ENCODE measurements at regions not wholly inside any gene's neighbourhood (a gene's known extent, or its start where the extent isn't known, plus 50 kb on each side); places are given as distances from the start of the nearest gene placed in this dataset.

DNA sequence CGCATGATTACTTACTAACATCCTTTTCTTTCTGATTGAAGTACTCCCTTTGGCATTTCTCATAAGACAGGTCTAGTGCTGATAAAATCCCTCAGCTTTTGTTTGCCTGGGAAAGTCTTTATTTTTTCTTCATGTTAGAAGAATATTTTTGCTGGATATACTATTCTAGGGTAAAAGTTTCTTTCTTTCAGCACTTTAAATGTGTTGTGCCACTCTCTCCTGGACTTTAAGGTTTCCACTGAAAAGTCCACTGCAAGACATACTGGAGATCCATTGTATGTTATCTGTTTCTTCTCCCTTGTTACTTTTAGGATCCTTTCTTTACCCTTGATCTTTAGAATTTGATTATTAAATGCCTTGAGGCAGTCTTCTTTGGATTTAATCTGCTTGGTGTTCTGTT, 796.7 kb downstream of the UQCRFS1 start:
- Mint-ChIP-seq H3K9me3 (ENCODE audit: low read depth) (peaks cover 3% of the 10 kb centered on the region), H3K27me3 (no peaks in the 10 kb centered on the region), H3K36me3 (no peaks in the 10 kb centered on the region), H3K4me1 (no peaks in the 10 kb centered on the region), H3K4me3 (no peak overlapping the region), H3K27ac (no peak overlapping the region)
- CTCF ChIA-PET, result no interaction called here
- DNase-seq, result no peak
- no peak for ATAC-seq

DNA sequence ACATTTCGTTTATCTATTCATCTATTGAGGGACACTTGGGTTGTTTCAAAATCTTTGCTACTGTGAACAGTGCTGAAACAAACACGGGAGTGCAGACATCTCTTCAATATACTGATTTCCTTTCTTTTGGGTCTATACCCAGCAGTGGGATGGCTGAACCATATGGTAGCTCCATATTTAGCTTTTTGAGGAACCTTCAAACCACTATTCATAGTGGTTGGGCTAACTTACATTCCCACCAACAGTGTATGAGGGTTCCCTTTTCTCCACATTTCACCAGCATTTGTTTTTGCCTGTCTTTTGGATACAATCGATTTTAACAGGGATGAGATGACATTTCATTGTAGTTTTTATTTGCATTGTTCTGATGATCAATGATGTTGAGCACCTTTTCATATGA, 798.2 kb downstream of the UQCRFS1 start:
- ATAC-seq (no peak), DNase-seq (no peak)
- H3K27ac Mint-ChIP-seq, result no peak overlapping the region
- no peaks in the 10 kb centered on the region for H3K36me3 Mint-ChIP-seq
- H3K4me1 Mint-ChIP-seq, result no peaks in the 10 kb centered on the region
- H3K9me3 Mint-ChIP-seq (ENCODE audit: low read depth), result peaks cover 3% of the 10 kb centered on the region
- CTCF ChIA-PET, result no interaction called here
- no peaks in the 10 kb centered on the region for H3K27me3 Mint-ChIP-seq
- no peak overlapping the region for H3K4me3 Mint-ChIP-seq

- ATAC-seq (no peak), DNase-seq (no peak)
- peaks cover 5% of the 10 kb centered on the region for H3K9me3 Mint-ChIP-seq (ENCODE audit: low read depth)
- H3K36me3 Mint-ChIP-seq, result no peaks in the 10 kb centered on the region
- CTCF ChIA-PET, result no interaction called here
- H3K27ac Mint-ChIP-seq, result no peak overlapping the region
- H3K4me3 Mint-ChIP-seq, result no peak overlapping the region
- H3K27me3 Mint-ChIP-seq, result no peaks in the 10 kb centered on the region
- no peaks in the 10 kb centered on the region for H3K4me1 Mint-ChIP-seq
Measured at GRCh38 chr19:28409859-28410258, 803.1 kb downstream of the UQCRFS1 start.

GRCh38 chr19:28406966-28407365, 806.0 kb downstream of the UQCRFS1 start:
- ATAC-seq (no peak), DNase-seq (no peak)
- CTCF ChIA-PET, result no interaction called here
- Mint-ChIP-seq H3K27ac (no peak overlapping the region), H3K4me3 (no peak overlapping the region), H3K27me3 (no peaks in the 10 kb centered on the region), H3K9me3 (ENCODE audit: low read depth) (peaks cover 8% of the 10 kb centered on the region), H3K4me1 (no peaks in the 10 kb centered on the region), H3K36me3 (no peaks in the 10 kb centered on the region)

GRCh38 chr19:28405346-28405742, 807.6 kb downstream of the UQCRFS1 start:
- Mint-ChIP-seq H3K27ac (no peak overlapping the region), H3K9me3 (ENCODE audit: low read depth) (peaks cover 8% of the 10 kb centered on the region), H3K36me3 (no peaks in the 10 kb centered on the region), H3K27me3 (no peaks in the 10 kb centered on the region), H3K4me3 (no peak overlapping the region), H3K4me1 (no peaks in the 10 kb centered on the region)
- DNase-seq, result no peak
- ATAC-seq, result no peak
- CTCF ChIA-PET, result no interaction called here

GRCh38 chr19:28404472-28404871, 808.5 kb downstream of the UQCRFS1 start:
- CTCF ChIA-PET, result no interaction called here
- ATAC-seq, result no peak
- Mint-ChIP-seq H3K4me1 (no peaks in the 10 kb centered on the region), H3K4me3 (no peak overlapping the region), H3K36me3 (no peaks in the 10 kb centered on the region), H3K27me3 (no peaks in the 10 kb centered on the region), H3K9me3 (ENCODE audit: low read depth) (peaks cover 9% of the 10 kb centered on the region), H3K27ac (no peak overlapping the region)
- no peak for DNase-seq

DNA sequence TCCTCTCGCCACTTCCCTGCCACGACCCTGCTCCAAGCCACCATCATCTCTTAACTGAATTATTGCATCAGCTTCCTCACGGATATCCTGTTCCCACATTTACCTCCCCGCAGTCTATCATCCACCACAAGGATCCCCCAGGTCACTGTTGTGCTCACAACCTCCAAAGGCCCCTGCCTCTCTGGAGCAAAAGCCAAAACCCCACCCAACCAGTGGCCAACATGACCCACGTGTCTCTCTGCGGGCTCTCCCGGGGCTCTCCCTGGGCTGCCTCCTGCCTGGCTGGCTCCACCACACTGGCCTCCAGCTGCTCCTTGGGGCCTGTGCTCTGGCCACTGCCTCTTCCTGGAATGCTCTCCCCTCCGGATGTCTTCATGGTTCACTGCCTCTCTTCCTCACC, 809.3 kb downstream of the UQCRFS1 start:
- H3K27ac Mint-ChIP-seq, result no peak overlapping the region
- CTCF ChIA-PET, result no interaction called here
- peaks cover 14% of the 10 kb centered on the region for H3K9me3 Mint-ChIP-seq (ENCODE audit: low read depth)
- H3K27me3 Mint-ChIP-seq, result no peaks in the 10 kb centered on the region
- H3K4me1 Mint-ChIP-seq, result no peaks in the 10 kb centered on the region
- DNase-seq (no peak), ATAC-seq (no peak)
- no peaks in the 10 kb centered on the region for H3K36me3 Mint-ChIP-seq
- H3K4me3 Mint-ChIP-seq, result no peak overlapping the region

GRCh38 chr19:28402701-28403290, 810.2 kb downstream of the UQCRFS1 start:
- CTCF ChIA-PET, result no interaction called here
- H3K9me3 Mint-ChIP-seq (ENCODE audit: low read depth), result peaks cover 14% of the 10 kb centered on the region
- DNase-seq, result no peak
- no peak for ATAC-seq
- H3K4me3 Mint-ChIP-seq, result no peak overlapping the region
- no peaks in the 10 kb centered on the region for H3K36me3 Mint-ChIP-seq
- H3K27me3 Mint-ChIP-seq, result no peaks in the 10 kb centered on the region
- no peak overlapping the region for H3K27ac Mint-ChIP-seq
- H3K4me1 Mint-ChIP-seq, result no peaks in the 10 kb centered on the region

- DNase-seq (no peak), ATAC-seq (no peak)
- Mint-ChIP-seq H3K36me3 (no peaks in the 10 kb centered on the region), H3K4me1 (no peaks in the 10 kb centered on the region), H3K9me3 (ENCODE audit: low read depth) (peaks cover 14% of the 10 kb centered on the region), H3K27ac (no peak overlapping the region), H3K4me3 (no peak overlapping the region), H3K27me3 (no peaks in the 10 kb centered on the region)
- CTCF ChIA-PET, result no interaction called here
Measured at GRCh38 chr19:28401739-28402424, 811.1 kb downstream of the UQCRFS1 start.

- Mint-ChIP-seq H3K4me3 (no peak overlapping the region), H3K27me3 (no peaks in the 10 kb centered on the region), H3K36me3 (no peaks in the 10 kb centered on the region), H3K4me1 (no peaks in the 10 kb centered on the region), H3K27ac (no peak overlapping the region), H3K9me3 (ENCODE audit: low read depth) (peaks cover 14% of the 10 kb centered on the region)
- no peak for DNase-seq
- CTCF ChIA-PET, result interaction anchor here (1.1 kb wide), 1 partner anchor 9 kb away, joined by 3 read pairs; no protein-coding TSS in a partner anchor
- no peak for ATAC-seq
Measured at GRCh38 chr19:28400953-28401671, 811.8 kb downstream of the UQCRFS1 start.

DNA sequence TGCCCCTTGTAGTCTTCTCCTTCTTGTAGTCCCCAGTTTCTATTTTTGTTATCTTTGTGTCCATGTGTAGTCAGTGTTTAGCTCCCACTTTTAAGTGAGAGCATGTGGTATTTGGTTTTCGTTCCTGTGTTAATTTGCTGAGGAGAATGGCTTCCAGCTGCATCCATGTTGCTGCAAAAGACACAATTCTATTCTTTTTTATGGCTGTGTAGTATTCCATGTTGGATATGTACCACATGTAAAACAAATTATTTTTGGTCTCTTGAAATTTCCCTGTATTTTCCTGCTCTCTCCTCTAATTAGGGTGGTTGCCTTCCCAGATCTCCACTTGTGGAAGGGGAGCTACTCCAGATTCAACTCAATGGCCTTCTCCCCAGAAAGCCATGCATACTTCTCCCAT, 813.8 kb downstream of the UQCRFS1 start:
- CTCF ChIA-PET, result no interaction called here
- no peak overlapping the region for H3K27ac Mint-ChIP-seq
- DNase-seq, result no peak
- H3K36me3 Mint-ChIP-seq, result no peaks in the 10 kb centered on the region
- no peaks in the 10 kb centered on the region for H3K4me1 Mint-ChIP-seq
- peaks cover 16% of the 10 kb centered on the region for H3K9me3 Mint-ChIP-seq (ENCODE audit: low read depth)
- H3K4me3 Mint-ChIP-seq, result no peak overlapping the region
- H3K27me3 Mint-ChIP-seq, result no peaks in the 10 kb centered on the region
- ATAC-seq, result no peak

DNA sequence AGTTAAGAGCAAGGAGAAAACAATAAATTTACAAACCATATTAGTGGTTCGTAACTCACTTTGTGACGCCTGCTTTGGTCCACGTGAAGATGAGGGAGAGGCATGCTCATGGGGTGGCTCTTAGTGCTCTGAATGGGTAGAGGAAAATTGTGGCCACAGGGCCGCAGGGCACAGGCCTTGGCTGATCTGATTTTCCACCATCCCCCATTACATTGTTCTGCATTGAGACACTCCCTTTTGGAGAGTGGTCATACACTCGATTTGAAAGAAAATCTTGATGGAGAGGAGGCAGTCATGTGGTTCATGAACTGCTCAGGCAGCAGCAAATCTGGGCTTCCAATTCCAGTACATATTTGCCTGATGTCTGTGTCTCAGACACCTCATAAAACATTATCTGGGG, 815.2 kb downstream of the UQCRFS1 start:
- Mint-ChIP-seq H3K36me3 (no peaks in the 10 kb centered on the region), H3K4me3 (no peak overlapping the region), H3K4me1 (no peaks in the 10 kb centered on the region), H3K27me3 (no peaks in the 10 kb centered on the region), H3K9me3 (ENCODE audit: low read depth) (peaks cover 13% of the 10 kb centered on the region), H3K27ac (no peak overlapping the region)
- no peak for ATAC-seq
- CTCF ChIA-PET, result no interaction called here
- no peak for DNase-seq

DNA sequence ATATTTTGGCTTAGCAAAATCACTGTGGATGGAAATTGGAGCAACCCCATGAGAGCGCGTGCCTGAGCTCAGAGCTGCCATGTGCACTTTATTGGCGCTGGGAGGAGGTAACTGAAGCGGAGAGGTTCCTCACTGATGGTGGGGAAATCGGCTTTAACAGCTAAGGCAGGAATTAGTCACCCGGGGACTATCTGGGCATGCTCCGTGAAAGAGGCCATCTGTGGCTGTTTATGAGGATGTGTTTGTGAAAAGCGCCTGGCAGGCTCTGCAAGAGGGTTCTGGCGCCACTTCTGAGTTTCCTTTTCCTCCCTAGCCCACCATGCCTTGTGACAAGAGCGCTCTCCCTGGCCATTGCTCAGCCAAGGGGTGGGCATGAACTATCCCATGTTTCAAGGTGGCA, 815.6 kb downstream of the UQCRFS1 start:
- Mint-ChIP-seq H3K36me3 (no peaks in the 10 kb centered on the region), H3K4me1 (no peaks in the 10 kb centered on the region), H3K27ac (no peak overlapping the region), H3K27me3 (no peaks in the 10 kb centered on the region), H3K9me3 (ENCODE audit: low read depth) (peaks cover 11% of the 10 kb centered on the region), H3K4me3 (no peak overlapping the region)
- no peak for ATAC-seq
- CTCF ChIA-PET, result no interaction called here
- DNase-seq, result no peak

GRCh38 chr19:28396287-28396831, 816.6 kb downstream of the UQCRFS1 start:
- CTCF ChIA-PET, result no interaction called here

More at GRCh38 chr19:28396287-28396831, 816.6 kb downstream of the UQCRFS1 start:
- H3K36me3 Mint-ChIP-seq, result no peaks in the 10 kb centered on the region
- H3K4me1 Mint-ChIP-seq, result no peaks in the 10 kb centered on the region
- ATAC-seq (no peak), DNase-seq (no peak)
- H3K4me3 Mint-ChIP-seq, result no peak overlapping the region
- peaks cover 9% of the 10 kb centered on the region for H3K9me3 Mint-ChIP-seq (ENCODE audit: low read depth)
- H3K27me3 Mint-ChIP-seq, result no peaks in the 10 kb centered on the region
- no peak overlapping the region for H3K27ac Mint-ChIP-seq
